GM23248 (cell line): ENCODE measurements at regions not wholly inside any gene's neighbourhood (a gene's known extent, or its start where the extent isn't known, plus 50 kb on each side); places are given as distances from the start of the nearest gene placed in this dataset.

Experiments used
- DNase-seq: peaks from one replicate; pipeline ENCODE4 v3.0.0-alpha.2; 2015
- H2AFZ ChIP-seq: fragments of 200-600 bp; sonication (generic); 2 replicates; pipeline ENCODE4 v1.6.1; 2016; ENCODE audit warnings: antibody characterized with exemption
- H3F3A ChIP-seq: fragments of 200-600 bp; sonication (generic); 2 replicates; pipeline ENCODE4 v1.6.1; 2016; ENCODE audit warnings: mild to moderate bottlenecking, antibody characterized with exemption, mixed run types; ENCODE audit not compliant: insufficient read depth
- H3K27ac ChIP-seq: fragments of 200-600 bp; sonication (generic); 2 replicates; pipeline ENCODE4 v1.5.1; 2016; ENCODE audit warnings: mild to moderate bottlenecking
- H3K27me3 ChIP-seq: fragments of 200-600 bp; sonication (generic); replicated peaks from 2 replicates; pipeline ENCODE4 v1.6.1; 2016; ENCODE audit warnings: mild to moderate bottlenecking; ENCODE audit not compliant: insufficient read depth
- H3K36me3 ChIP-seq: fragments of 200-600 bp; sonication (generic); 2 replicates; pipeline ENCODE4 v1.6.1; 2016; ENCODE audit warnings: low read depth, mild to moderate bottlenecking
- H3K4me1 ChIP-seq: fragments of 200-600 bp; sonication (generic); 2 replicates; pipeline ENCODE4 v1.6.1; 2016; ENCODE audit warnings: mild to moderate bottlenecking; ENCODE audit not compliant: insufficient read depth
- H3K4me2 ChIP-seq: fragments of 200-600 bp; sonication (generic); one replicate; pipeline ENCODE4 v1.6.1; 2016; ENCODE audit warnings: mild to moderate bottlenecking; ENCODE audit not compliant: unreplicated experiment
- H3K4me3 ChIP-seq: fragments of 200-600 bp; sonication (generic); 2 replicates; pipeline ENCODE4 v1.5.1; 2016; ENCODE audit warnings: mild to moderate bottlenecking
- H3K79me2 ChIP-seq: fragments of 200-600 bp; sonication (generic); 2 replicates; pipeline ENCODE4 v1.6.1; 2016; ENCODE audit warnings: mild to moderate bottlenecking; ENCODE audit not compliant: insufficient read depth
- H3K9ac ChIP-seq: fragments of 200-600 bp; sonication (generic); 2 replicates; pipeline ENCODE4 v1.6.1; 2016; ENCODE audit warnings: mild to moderate bottlenecking
- H3K9me2 ChIP-seq: fragments of 200-600 bp; sonication (generic); 2 replicates; pipeline ENCODE4 v1.6.1; 2016; ENCODE audit warnings: mixed run types, mild to moderate bottlenecking, moderate library complexity; ENCODE audit not compliant: insufficient read depth
- H3K9me3 ChIP-seq: fragments of 200-600 bp; sonication (generic); one replicate; pipeline ENCODE4 v1.6.1; 2017; ENCODE audit warnings: low read depth
- H4K20me1 ChIP-seq: fragments of 200-600 bp; sonication (generic); 2 replicates; pipeline ENCODE4 v1.6.0; 2016; ENCODE audit not compliant: insufficient read depth
- EZH2 ChIP-seq: fragments of 200-600 bp; sonication (generic); IDR thresholded peaks from 2 replicates; pipeline ENCODE4 v1.6.1; 2018; ENCODE audit warnings: antibody characterized with exemption, mild to moderate bottlenecking; ENCODE audit not compliant: insufficient read depth, poor library complexity, severe bottlenecking
- EZH2phosphoT487 ChIP-seq: fragments of 200-600 bp; sonication (generic); IDR thresholded peaks from 2 replicates; pipeline ENCODE4 v1.6.1; 2018; ENCODE audit warnings: antibody characterized with exemption, moderate library complexity, mild to moderate bottlenecking, low read depth; ENCODE audit not compliant: insufficient read depth
- WGBS, 2 experiments: methylation state at CpG; one replicate each; pipeline ENCODE4 v1.1.6; 2015 to 2017; ENCODE audit warnings: low lambda C conversion rate in 2 of 2, low coverage in 1 of 2; ENCODE audit errors: missing lambda C conversion rate in 2 of 2; 5-methylcytosine and 5-hydroxymethylcytosine counted together
- in situ Hi-C: fragments of 300-500 bp; cut with MboI; formaldehyde crosslinking; loops from 2 replicates; pipeline ENCODE4 v1.15.0; 2020

DNA sequence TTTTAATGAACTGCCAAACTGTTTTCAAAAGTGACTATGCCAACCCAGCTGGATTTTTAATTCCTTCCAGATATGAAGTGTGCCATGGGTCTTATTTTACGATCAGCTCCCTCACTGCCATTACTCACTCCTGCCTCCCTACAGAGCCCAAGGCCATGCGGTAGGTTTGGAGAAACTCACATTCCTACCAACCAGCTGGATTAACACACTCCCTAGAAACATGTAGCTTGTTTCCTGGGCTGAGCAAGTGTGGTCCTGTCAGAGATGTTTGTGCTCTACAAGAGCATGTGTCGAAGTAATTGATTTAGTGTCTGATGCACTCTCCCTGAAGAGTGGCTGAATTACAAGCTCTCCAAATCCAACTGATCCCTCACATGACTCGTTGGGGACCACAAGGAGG lies 82.5 kb downstream of the SPP2 start:
- H3K9me3 ChIP-seq: no peaks in the 10 kb centered on the region
- H3F3A ChIP-seq: no peaks in the 10 kb centered on the region
- H3K36me3 ChIP-seq: no peaks in the 10 kb centered on the region
- H3K27me3 ChIP-seq: no peaks in the 10 kb centered on the region
- DNase-seq: peak; percentile 49
- H3K4me1 ChIP-seq: 0 out of 2 replicates have a peak, but pooled peaks cover 5% of the 10 kb centered on the region
- whole genome bisulfite sequencing, 2 experiments: 51 to 60% methylated on average over 4 of the region's 4 CpGs
- no peak overlapping the region for H3K27ac ChIP-seq
- no peak overlapping the region for H2AFZ ChIP-seq
- H3K4me2 ChIP-seq: no peak overlapping the region
- no peaks in the 10 kb centered on the region for H3K9me2 ChIP-seq
- H3K4me3 ChIP-seq: no peak overlapping the region
- in situ Hi-C loops: loop anchor here (10.0 to 25.0 kb wide), 2 partner anchors 412 to 979 kb away; no protein-coding TSS in a partner anchor
- TF ChIP-seq EZH2phosphoT487: no peak
- TF ChIP-seq EZH2: no peak
- no peaks in the 10 kb centered on the region for H3K79me2 ChIP-seq
- H3K9ac ChIP-seq: no peak overlapping the region
- no peaks in the 10 kb centered on the region for H4K20me1 ChIP-seq

DNA sequence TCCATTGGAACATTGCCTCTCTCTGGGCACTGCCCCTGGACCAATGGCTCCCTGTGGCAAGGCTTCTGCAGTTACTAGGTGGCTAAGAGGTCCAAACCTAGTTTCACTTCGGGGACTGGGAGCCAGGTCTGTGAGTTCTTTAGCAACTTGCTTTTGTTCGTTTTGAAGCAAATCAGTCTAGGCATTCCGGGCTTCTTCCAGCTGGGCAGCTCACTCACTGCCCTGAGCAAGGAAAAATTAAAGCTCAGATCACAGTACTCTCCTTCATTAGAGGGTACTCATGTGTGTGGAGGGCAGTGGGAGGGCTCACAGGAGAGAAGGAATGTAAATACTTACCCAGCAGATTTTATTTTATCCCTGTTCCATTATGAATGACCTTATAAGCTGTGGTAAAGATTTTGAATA lies 80.3 kb downstream of the SPP2 start:
- H3K27me3 ChIP-seq: no peaks in the 10 kb centered on the region
- TF ChIP-seq EZH2phosphoT487: no peak
- TF ChIP-seq EZH2: no peak
- no peak overlapping the region for H3K27ac ChIP-seq
- WGBS, 2 experiments: 78 to 79% methylated on average over 3 of the region's 3 CpGs
- no peak overlapping the region for H3K4me2 ChIP-seq
- H3K79me2 ChIP-seq: no peaks in the 10 kb centered on the region
- no peak overlapping the region for H3K4me3 ChIP-seq
- H4K20me1 ChIP-seq: no peaks in the 10 kb centered on the region
- no peak overlapping the region for H3K9ac ChIP-seq
- H3K9me2 ChIP-seq: no peaks in the 10 kb centered on the region
- H3K36me3 ChIP-seq: no peaks in the 10 kb centered on the region
- H3F3A ChIP-seq: no peaks in the 10 kb centered on the region
- no peak overlapping the region for H2AFZ ChIP-seq
- DNase-seq: no peak
- in situ Hi-C loops: loop anchor here (10.0 to 25.0 kb wide), 2 partner anchors 414 to 982 kb away; no protein-coding TSS in a partner anchor
- no peaks in the 10 kb centered on the region for H3K9me3 ChIP-seq
- H3K4me1 ChIP-seq: no peaks in the 10 kb centered on the region

DNA sequence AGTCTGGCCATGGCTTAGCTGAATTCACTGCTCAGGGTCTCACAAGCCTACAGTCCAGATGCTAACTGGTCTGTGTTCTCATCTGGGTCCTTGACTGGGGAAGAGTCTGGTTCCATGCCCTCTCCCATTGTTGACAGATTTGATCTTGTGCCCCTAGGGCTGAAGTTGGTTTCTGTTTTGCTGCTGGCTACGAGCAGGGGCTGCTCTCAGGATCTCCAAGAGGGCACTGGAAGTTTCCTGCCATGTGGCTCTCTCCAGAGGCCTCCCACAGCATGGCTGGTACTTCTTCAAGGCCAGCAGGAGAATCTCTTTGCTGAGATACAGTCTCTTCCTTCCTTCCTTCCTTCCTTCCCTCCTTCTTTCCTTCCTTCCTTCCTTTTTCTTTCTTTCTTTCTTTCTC lies 78.1 kb downstream of the SPP2 start:
- no peaks in the 10 kb centered on the region for H3K79me2 ChIP-seq
- H3K9me3 ChIP-seq: no peaks in the 10 kb centered on the region
- H3K9me2 ChIP-seq: no peaks in the 10 kb centered on the region
- DNase-seq: no peak
- no peak overlapping the region for H2AFZ ChIP-seq
- no peaks in the 10 kb centered on the region for H3F3A ChIP-seq
- H3K4me1 ChIP-seq: no peaks in the 10 kb centered on the region
- no peak overlapping the region for H3K4me2 ChIP-seq
- H3K27ac ChIP-seq: no peak overlapping the region
- no peaks in the 10 kb centered on the region for H3K27me3 ChIP-seq
- TF ChIP-seq EZH2phosphoT487 (no peak), EZH2 (no peak)
- no peak overlapping the region for H3K4me3 ChIP-seq
- no peaks in the 10 kb centered on the region for H3K36me3 ChIP-seq
- in situ Hi-C loops: loop anchor here (25.0 kb wide), 1 partner anchor 984 kb away; no protein-coding TSS in a partner anchor
- H3K9ac ChIP-seq: no peak overlapping the region
- 40 to 71% methylated on average over 1 of the region's 1 CpG for WGBS, 2 experiments
- H4K20me1 ChIP-seq: no peaks in the 10 kb centered on the region
